IMR-90 (cell line): ENCODE measurements at regions not wholly inside any gene's neighbourhood (a gene's known extent, or its start where the extent isn't known, plus 50 kb on each side); places are given as distances from the start of the nearest gene placed in this dataset.
"Not testable (repeated sequence)": the region's sequence is repeated elsewhere in the genome, so short reads cannot be mapped to it uniquely, and the experiment has no call there.

Experiments
- ATAC-seq: fragments of 200-7000 bp; cut with Tn5 transposase; 2 replicates; pipeline ENCODE4 v1.9.1; 2020; ENCODE audit warnings: low read depth, mild to moderate bottlenecking, moderate library complexity
- BruUV-seq: library from RNA; stranded (reverse); fragments of 400-500 nt; replicated peaks from 2 replicates; lab custom pipeline; 2021; lab: Mats Ljungman, UMichigan
- CTCF ChIA-PET: fragments of 300-600 bp; formaldehyde crosslinking; extraction: SDS; loops from one replicate; lab custom pipeline; 2021; ENCODE audit warnings: antibody characterized with exemption; lab: Yijun Ruan, JAX
- POLR2A ChIA-PET: fragments of 300-600 bp; sonication (Branson Sonifier 250); formaldehyde crosslinking; loops from one replicate; lab custom pipeline; 2022; ENCODE audit warnings: antibody characterized with exemption; ENCODE audit not compliant: unreplicated experiment; lab: Charles Lee
- DNase-seq: peaks from one replicate; pipeline ENCODE4 v3.0.0; 2013
- H2AFZ ChIP-seq: replicated peaks from 2 replicates; pipeline ENCODE3; 2013; ENCODE audit warnings: low read length, mild to moderate bottlenecking; ENCODE audit not compliant: poor library complexity
- H2AK5ac ChIP-seq: 2 replicates; pipeline ENCODE4 v1.6.1; 2013; ENCODE audit warnings: low read depth, low read length, inconsistent platforms
- H2AK9ac ChIP-seq: replicated peaks from 2 replicates; pipeline ENCODE3; 2013; ENCODE audit warnings: mild to moderate bottlenecking, low read depth, low read length, moderate library complexity; ENCODE audit not compliant: poor library complexity
- H2BK120ac ChIP-seq: 2 replicates; pipeline ENCODE4 v1.6.1; 2013; ENCODE audit warnings: low read depth, low read length, inconsistent platforms
- H2BK15ac ChIP-seq: 3 replicates; pipeline ENCODE4 v1.6.1; 2013; ENCODE audit warnings: low read depth, low read length, inconsistent platforms
- H2BK20ac ChIP-seq: 2 replicates; pipeline ENCODE4 v1.6.1; 2013; ENCODE audit warnings: low read depth, mild to moderate bottlenecking, inconsistent platforms, low read length, moderate library complexity
- H2BK5ac ChIP-seq: 2 replicates; pipeline ENCODE4 v1.6.1; 2013; ENCODE audit warnings: mild to moderate bottlenecking, low read depth, low read length, inconsistent platforms; ENCODE audit not compliant: poor library complexity, severe bottlenecking
- H3K14ac ChIP-seq: replicated peaks from 2 replicates; pipeline ENCODE4 v1.6.1; 2013; ENCODE audit warnings: low read depth, low read length, inconsistent platforms
- H3K18ac ChIP-seq: 2 replicates; pipeline ENCODE4 v1.6.1; 2013; ENCODE audit warnings: low read depth, low read length, control low read depth
- H3K23ac ChIP-seq: 2 replicates; pipeline ENCODE4 v1.6.1; 2013; ENCODE audit warnings: low read depth, low read length, inconsistent platforms
- H3K27ac ChIP-seq: 2 replicates; pipeline ENCODE4 v1.5.1; 2013; ENCODE audit warnings: mild to moderate bottlenecking, control low read depth, low read length; ENCODE audit not compliant: insufficient read depth
- H3K27me3 ChIP-seq: 2 replicates; pipeline ENCODE4 v1.6.1; 2013; ENCODE audit warnings: low read length; ENCODE audit not compliant: control insufficient read depth, insufficient read depth
- H3K36me3 ChIP-seq: 2 replicates; pipeline ENCODE4 v1.6.1; 2013; ENCODE audit warnings: low read length, mixed read lengths; ENCODE audit not compliant: control insufficient read depth, insufficient read depth
- H3K4ac ChIP-seq: 2 replicates; pipeline ENCODE4 v1.6.1; 2013; ENCODE audit warnings: low read depth, low read length, inconsistent platforms
- H3K4me1 ChIP-seq: 2 replicates; pipeline ENCODE4 v1.6.1; 2013; ENCODE audit warnings: low read length, mixed read lengths; ENCODE audit not compliant: control insufficient read depth, insufficient read depth
- H3K4me2 ChIP-seq: 2 replicates; pipeline ENCODE4 v1.6.1; 2013; ENCODE audit warnings: low read depth, mild to moderate bottlenecking, control low read depth, low read length, moderate library complexity
- H3K4me3 ChIP-seq: 2 replicates; pipeline ENCODE4 v1.5.1; 2013; ENCODE audit warnings: low read depth, mild to moderate bottlenecking, control low read depth, low read length, moderate library complexity; ENCODE audit not compliant: insufficient read depth
- H3K56ac ChIP-seq: 2 replicates; pipeline ENCODE4 v1.6.1; 2013; ENCODE audit warnings: low read length, inconsistent platforms; ENCODE audit not compliant: insufficient read depth; ENCODE audit errors: extremely low read depth
- H3K79me1 ChIP-seq, 2 experiments: 2 replicates each; pipeline ENCODE4 v1.6.1; 2013; ENCODE audit warnings: low read length in 2 of 2, inconsistent platforms in 1 of 2, low read depth in 1 of 2
- H3K9ac ChIP-seq: 2 replicates; pipeline ENCODE4 v1.6.1; 2013; ENCODE audit warnings: low read depth, low read length, control low read depth
- H3K9me1 ChIP-seq: 2 replicates; pipeline ENCODE4 v1.6.1; 2013; ENCODE audit warnings: low read length, inconsistent platforms; ENCODE audit not compliant: insufficient read depth
- H3K9me3 ChIP-seq: 2 replicates; pipeline ENCODE4 v1.6.1; 2013; ENCODE audit warnings: low read length; ENCODE audit not compliant: control insufficient read depth, insufficient read depth
- H4K20me1 ChIP-seq: 2 replicates; pipeline ENCODE4 v1.6.1; 2013; ENCODE audit warnings: low read length, inconsistent platforms; ENCODE audit not compliant: insufficient read depth
- H4K5ac ChIP-seq: 2 replicates; pipeline ENCODE4 v1.6.1; 2013; ENCODE audit warnings: mild to moderate bottlenecking, low read depth, low read length, control low read depth
- H4K8ac ChIP-seq, 2 experiments: 2 replicates each; pipeline ENCODE4 v1.6.1; 2013; ENCODE audit warnings: low read depth in 2 of 2, low read length in 2 of 2, control low read depth in 1 of 2, inconsistent platforms in 1 of 2
- H4K91ac ChIP-seq: 2 replicates; pipeline ENCODE4 v1.6.1; 2013; ENCODE audit warnings: low read depth, low read length, inconsistent platforms; ENCODE audit not compliant: insufficient read depth
- CHD1 ChIP-seq: IDR thresholded peaks from 2 replicates; pipeline ENCODE4 v1.6.1; 2012; ENCODE audit warnings: low read depth, low read length, improper control_type of control experiment
- SMC3 ChIP-seq: fragments of 150-350 bp; IDR thresholded peaks from 2 replicates; pipeline ENCODE4 v1.6.1; 2016; ENCODE audit warnings: low read depth, mild to moderate bottlenecking, antibody characterized with exemption, low read length, moderate library complexity
- WGBS, 2 experiments: methylation state at CpG; one replicate each; pipeline versions ENCODE4 v1.1.5 to v1.1.7; 2013; ENCODE audit warnings: missing lambda C conversion rate in 2 of 2; ENCODE audit not compliant: insufficient read length in 1 of 2; ENCODE audit errors: extremely low coverage in 2 of 2; 5-methylcytosine and 5-hydroxymethylcytosine counted together
- dilution Hi-C: fragments of 300-500 bp; cut with HindIII; formaldehyde crosslinking; loops from one replicate; pipeline ENCODE4 v1.14.3; 2018; ENCODE audit warnings: low sequenced_read_pairs; ENCODE audit not compliant: unreplicated experiment
- in situ Hi-C: fragments of 300-500 bp; cut with MboI; formaldehyde crosslinking; loops from 3 replicates; pipeline ENCODE4 v1.14.3; 2019; ENCODE audit warnings: low sequenced_read_pairs, inconsistent platforms, mixed read lengths
- intact Hi-C: fragments of 100-400 bp; cut with micrococcal nuclease; formaldehyde crosslinking; loops from 2 replicates; pipeline ENCODE4 v1.10.0; 2022
- TF ChIP-seq, protein P1 (sequence below): fragments of 150-350 bp; IDR thresholded peaks from 2 replicates; pipeline ENCODE4 v1.6.1; 2016; ENCODE audit warnings: low read depth, mild to moderate bottlenecking, low read length, moderate library complexity, borderline replicate concordance

DNA sequence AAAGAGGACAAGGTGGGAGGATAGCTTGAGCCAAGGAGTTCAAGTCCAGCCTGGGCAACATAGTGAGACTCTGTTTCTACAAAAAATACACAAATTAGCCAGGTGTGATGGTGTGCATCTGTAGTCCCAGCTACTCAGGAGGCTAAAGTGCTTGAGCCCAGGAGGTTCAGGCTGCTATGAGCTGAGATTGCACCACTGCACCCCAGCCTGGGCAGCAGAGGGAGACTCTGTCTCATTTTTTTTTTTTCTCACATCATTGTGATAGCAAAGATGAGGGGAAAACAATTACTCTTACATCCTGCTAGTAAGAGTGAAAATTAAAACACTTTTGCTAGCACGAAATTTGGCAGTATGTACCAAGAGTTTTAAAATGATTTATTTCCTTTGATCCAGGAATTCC lies 463.7 kb downstream of the TMEM135 start:
- CTCF ChIA-PET, result interaction anchor here (0.6 kb wide), 1 partner anchor 225 kb away, joined by 3 read pairs; no protein-coding TSS in a partner anchor

DNA sequence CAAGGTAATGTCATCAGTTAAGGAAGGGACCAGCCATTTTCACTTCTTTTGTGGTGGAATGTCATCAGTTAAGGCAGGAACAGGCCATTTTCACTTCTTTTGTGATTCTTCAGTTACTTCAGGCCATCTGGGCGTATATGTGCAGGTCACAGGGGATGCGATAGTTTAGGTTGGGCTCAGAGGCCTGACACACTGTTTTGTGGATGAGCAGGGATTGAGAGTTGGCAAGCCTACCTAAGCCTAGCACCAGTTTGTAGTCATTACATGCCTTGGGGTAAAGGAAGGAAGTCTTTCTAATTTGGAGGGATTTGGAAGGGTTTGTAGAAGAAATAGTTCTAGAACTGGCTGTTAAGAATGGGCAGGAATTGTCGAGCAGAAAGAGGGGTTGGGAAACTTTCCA lies 457.2 kb downstream of the TMEM135 start:
- H3K4me3 ChIP-seq, DNase-seq, H3K18ac ChIP-seq, H3K14ac ChIP-seq, H3K4me2 ChIP-seq, H3K9ac ChIP-seq, in situ Hi-C loops, dilution Hi-C loops, H4K91ac ChIP-seq, H4K5ac ChIP-seq, CTCF ChIA-PET, H3K27ac ChIP-seq, H3K56ac ChIP-seq, H2AK9ac ChIP-seq, H3K23ac ChIP-seq, H2BK15ac ChIP-seq, H3K79me1 ChIP-seq, H3K9me3 ChIP-seq, POLR2A ChIA-PET, intact Hi-C loops, H3K36me3 ChIP-seq, H4K8ac ChIP-seq, H3K9me1 ChIP-seq, H2AFZ ChIP-seq, H2BK5ac ChIP-seq, H3K4ac ChIP-seq, H4K20me1 ChIP-seq, BruUV-seq, H2BK120ac ChIP-seq, H2BK20ac ChIP-seq, H3K27me3 ChIP-seq, H2AK5ac ChIP-seq, ATAC-seq, H3K4me1 ChIP-seq: not testable (repeated sequence)
- whole genome bisulfite sequencing, 2 experiments, result no CpG with 5 or more reads among the region's 3 CpGs

More for the DNA sequence above, 463.7 kb downstream of the TMEM135 start:
- no peak overlapping the region for H2BK120ac ChIP-seq
- H4K8ac ChIP-seq, result no peak overlapping the region
- no peak overlapping the region for H3K23ac ChIP-seq
- in situ Hi-C loops (no loop called here), intact Hi-C loops (no loop called here), dilution Hi-C loops (no loop called here)
- no peaks in the 10 kb centered on the region for H3K4me1 ChIP-seq
- H4K5ac ChIP-seq, result no peak overlapping the region
- WGBS, 2 experiments, result no CpG with 5 or more reads among the region's 1 CpG
- H3K36me3 ChIP-seq, result no peaks in the 10 kb centered on the region
- POLR2A ChIA-PET, result no interaction called here
- no peak overlapping the region for H2BK5ac ChIP-seq
- H2BK15ac ChIP-seq, result no peak overlapping the region
- H3K4me2 ChIP-seq, result no peak overlapping the region
- no peak overlapping the region for H3K4ac ChIP-seq
- no peak overlapping the region for H2AK5ac ChIP-seq
- BruUV-seq, result no TSS peak
- TF ChIP-seq, protein P1, sequence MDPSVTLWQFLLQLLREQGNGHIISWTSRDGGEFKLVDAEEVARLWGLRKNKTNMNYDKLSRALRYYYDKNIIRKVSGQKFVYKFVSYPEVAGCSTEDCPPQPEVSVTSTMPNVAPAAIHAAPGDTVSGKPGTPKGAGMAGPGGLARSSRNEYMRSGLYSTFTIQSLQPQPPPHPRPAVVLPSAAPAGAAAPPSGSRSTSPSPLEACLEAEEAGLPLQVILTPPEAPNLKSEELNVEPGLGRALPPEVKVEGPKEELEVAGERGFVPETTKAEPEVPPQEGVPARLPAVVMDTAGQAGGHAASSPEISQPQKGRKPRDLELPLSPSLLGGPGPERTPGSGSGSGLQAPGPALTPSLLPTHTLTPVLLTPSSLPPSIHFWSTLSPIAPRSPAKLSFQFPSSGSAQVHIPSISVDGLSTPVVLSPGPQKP, result no peak
- no peak for TF ChIP-seq SMC3
- no peak for TF ChIP-seq CHD1
- no peak for DNase-seq
- H3K9me1 ChIP-seq, result no peaks in the 10 kb centered on the region
- no peak overlapping the region for H4K91ac ChIP-seq
- no peaks in the 10 kb centered on the region for H3K79me1 ChIP-seq
- no peaks in the 10 kb centered on the region for H4K20me1 ChIP-seq
- H2AK9ac ChIP-seq, result no peak overlapping the region
- H3K14ac ChIP-seq, result no peak overlapping the region
- H3K27me3 ChIP-seq, result no peaks in the 10 kb centered on the region
- H3K9ac ChIP-seq, result no peak overlapping the region
- H3K9me3 ChIP-seq, result no peaks in the 10 kb centered on the region
- H3K27ac ChIP-seq, result no peak overlapping the region
- H2AFZ ChIP-seq, result no peak overlapping the region
- H3K56ac ChIP-seq, result no peak overlapping the region
- H3K4me3 ChIP-seq, result no peak overlapping the region
- ATAC-seq, result no peak
- no peak overlapping the region for H3K18ac ChIP-seq
- H2BK20ac ChIP-seq, result no peak overlapping the region
